Fibroblast of peridontal ligament (primary cell): ENCODE measurements at regions not wholly inside any gene's neighbourhood (a gene's known extent, or its start where the extent isn't known, plus 50 kb on each side); places are given as distances from the start of the nearest gene placed in this dataset.

ENCODE experiments used
- DNase-seq: peaks from one replicate; pipeline ENCODE4 v3.0.0-alpha.2; 2010; ENCODE audit errors: extremely low read depth

DNA sequence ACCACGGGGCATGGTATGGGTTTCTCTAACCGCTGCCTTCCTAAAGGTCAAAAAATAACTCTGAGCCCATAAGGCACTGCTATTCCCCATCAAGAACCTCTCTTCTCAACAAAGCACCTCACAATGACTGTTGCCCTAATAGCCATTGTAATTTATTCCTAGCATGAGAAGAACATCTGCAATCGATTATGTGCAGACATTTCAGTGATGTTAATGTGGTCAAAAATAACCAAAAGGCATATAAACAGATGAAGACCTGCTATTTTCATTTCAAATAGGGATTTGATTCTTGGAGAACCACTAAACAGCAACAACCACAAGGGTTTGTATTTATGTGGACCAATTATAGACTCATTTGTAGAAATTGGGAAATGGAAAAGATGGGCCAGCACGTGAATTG lies 356.6 kb downstream of the FBXO15 start:
- DNase-seq = peak; percentile 88

GRCh38 chr18:73790587-73790986 lies 357.0 kb downstream of the FBXO15 start:
- DNase-seq = no peak

- DNase-seq = no peak
These were observed 360.3 kb downstream of the FBXO15 start for GRCh38 chr18:73787316-73787715.

DNA sequence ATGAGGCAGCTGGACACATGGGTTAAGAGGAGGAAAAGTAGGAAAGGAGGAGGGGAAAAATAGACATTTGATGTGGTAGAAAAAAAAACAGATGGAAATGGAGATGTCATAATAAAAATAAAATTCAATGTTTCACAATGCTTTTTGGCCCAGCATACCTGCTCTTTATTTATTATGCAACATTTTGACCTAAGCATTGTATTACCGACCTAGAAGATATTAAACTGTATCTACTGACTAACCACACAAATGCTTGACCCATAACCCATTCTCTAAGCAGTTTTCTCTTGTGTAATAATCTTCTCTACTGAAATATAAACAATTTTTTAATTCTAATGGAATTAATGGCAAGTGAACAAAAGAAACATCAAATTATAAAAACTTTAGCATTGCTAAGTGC lies 362.3 kb downstream of the FBXO15 start:
- peak; percentile 52 for DNase-seq

DNA sequence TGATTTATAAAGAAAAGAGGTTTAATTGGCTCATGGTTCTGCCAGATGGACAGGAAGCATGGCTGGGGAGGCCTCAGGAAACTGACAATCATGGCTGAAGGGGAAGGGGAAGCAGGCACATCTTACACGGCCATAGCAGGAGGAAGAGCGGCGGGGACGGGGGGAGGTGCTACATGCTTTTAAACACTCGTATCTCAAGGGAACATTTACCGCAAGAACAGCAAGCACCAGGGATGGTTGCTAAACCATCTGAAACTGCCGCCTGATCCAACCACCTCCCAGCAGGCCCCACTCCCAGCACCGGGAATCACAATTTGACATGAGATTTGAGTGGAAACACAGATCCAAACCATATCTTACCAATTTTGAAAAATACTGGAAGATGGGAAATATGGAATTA lies 362.8 kb downstream of the FBXO15 start:
- no peak for DNase-seq

GRCh38 chr18:73782405-73782804 lies 365.2 kb downstream of the FBXO15 start:
- no peak for DNase-seq

DNA sequence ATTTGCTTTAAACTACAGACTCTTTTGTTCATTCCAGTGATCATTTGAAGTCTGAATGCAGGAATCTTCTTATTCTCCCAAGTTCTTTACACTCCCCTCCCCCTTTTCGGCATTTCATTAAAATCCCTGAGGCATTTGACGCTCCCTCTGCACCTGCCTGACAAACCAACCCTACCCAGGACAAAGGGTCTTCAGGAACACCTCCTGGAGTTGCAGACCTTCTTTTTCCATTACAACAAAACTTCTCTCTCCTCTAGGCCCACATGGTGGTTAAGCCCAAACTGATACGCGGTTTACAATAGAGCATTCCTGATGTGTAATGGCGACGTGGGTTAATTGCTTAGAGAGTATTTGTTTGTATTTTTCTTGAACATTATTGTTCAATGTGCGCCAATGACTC lies 367.4 kb downstream of the FBXO15 start:
- no peak for DNase-seq

DNA sequence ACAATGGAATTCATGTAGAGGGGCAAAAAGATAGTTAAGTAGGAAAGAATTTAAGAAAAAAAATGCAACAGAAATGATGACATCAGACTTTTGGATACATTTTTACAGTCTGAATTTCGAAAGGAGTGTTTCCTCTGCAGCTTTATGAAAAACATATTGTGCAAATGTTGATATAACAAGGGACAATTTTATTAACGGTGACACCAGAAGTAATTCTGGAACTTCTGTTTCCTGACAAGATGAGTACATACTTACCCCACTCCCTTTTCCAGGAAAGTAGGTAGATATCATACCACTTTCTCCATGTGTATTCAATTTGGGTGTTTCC lies 369.6 kb downstream of the FBXO15 start:
- DNase-seq = peak; percentile 47

- DNase-seq = no peak
These were observed 370.1 kb downstream of the FBXO15 start for GRCh38 chr18:73777356-73778031.

GRCh38 chr18:73774811-73775509 lies 372.7 kb downstream of the FBXO15 start:
- DNase-seq = no peak

- no peak for DNase-seq
These were observed 379.6 kb downstream of the FBXO15 start for GRCh38 chr18:73768043-73768442.

- no peak for DNase-seq
These were observed 380.6 kb downstream of the FBXO15 start for GRCh38 chr18:73766910-73767515.

DNA sequence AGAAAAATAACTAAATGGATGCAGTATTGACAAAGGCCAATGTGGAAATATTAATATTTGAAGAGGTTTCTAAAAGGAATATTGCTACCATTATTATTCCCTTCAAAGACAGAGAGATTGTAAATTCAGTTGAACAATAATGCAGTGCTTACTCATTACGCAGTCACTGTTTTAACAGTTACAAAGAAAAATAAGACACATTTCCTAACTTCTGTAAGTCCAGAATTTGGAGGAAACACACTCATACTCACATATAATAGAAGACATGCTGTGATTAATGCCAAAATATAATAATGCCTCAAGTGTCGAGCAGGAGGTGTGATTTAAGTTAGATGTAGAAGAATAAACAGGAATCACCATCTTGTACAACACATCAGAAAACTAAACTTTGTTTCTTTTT lies 389.2 kb downstream of the FBXO15 start:
- DNase-seq = peak; percentile 9

DNA sequence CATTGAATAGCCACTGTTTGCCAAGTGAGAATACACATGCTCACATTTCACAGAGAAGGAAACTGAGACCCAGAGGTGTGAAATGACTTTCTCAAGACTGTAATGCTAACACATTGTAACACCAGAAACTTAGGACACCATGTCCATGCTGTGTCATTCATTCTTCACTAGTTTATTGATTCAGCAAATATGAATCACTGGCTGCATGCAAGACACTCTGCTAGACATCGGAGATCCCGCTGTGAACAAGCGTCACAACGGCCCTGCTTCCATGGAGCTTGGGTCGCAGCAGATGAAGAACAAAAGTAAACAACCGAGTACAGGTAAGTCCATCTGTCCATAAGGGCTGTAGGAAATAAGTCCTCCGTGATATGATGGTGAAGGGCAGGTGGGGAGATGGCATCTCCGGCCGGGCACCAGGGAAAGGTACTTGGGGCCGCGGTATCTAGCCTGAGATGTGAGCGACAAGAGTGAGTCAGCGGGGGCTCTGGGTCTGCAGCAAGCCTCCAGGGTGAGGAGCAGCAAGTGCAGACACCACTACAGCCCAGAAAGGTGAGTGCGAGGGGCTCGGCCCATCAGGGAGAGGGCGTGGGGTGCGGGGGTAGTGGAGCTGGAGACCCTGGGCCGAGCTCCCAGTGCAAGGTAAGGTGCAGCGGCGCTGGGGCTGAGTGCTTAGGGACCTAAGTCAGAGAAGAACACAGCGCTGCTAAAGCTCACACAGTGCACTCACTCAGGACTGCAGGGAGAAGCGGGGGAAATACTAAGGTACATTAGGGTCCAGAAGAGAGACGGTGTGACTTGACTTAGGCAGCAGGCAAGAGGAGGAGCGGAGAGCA lies 391.2 kb downstream of the FBXO15 start:
- DNase-seq = no peak

GRCh38 chr18:73752965-73753364 lies 394.7 kb downstream of the FBXO15 start:
- peak; percentile 37 for DNase-seq

- DNase-seq = peak; percentile 54
These were observed 395.1 kb downstream of the FBXO15 start for GRCh38 chr18:73752546-73752945.

GRCh38 chr18:73750052-73750451 lies 397.6 kb downstream of the FBXO15 start:
- DNase-seq = no peak

- DNase-seq = no peak
These were observed 398.3 kb downstream of the FBXO15 start for GRCh38 chr18:73749304-73749703.

- DNase-seq = no peak
These were observed 398.9 kb downstream of the FBXO15 start for GRCh38 chr18:73748731-73749130.

- DNase-seq = no peak
These were observed 401.5 kb downstream of the FBXO15 start for GRCh38 chr18:73746101-73746500.

- DNase-seq = no peak
These were observed 404.7 kb downstream of the FBXO15 start for GRCh38 chr18:73742957-73743356.

GRCh38 chr18:73741946-73742345 lies 405.7 kb downstream of the FBXO15 start:
- DNase-seq = peak; percentile 36
